Neural cell (in vitro differentiated cells): ENCODE measurements at regions not wholly inside any gene's neighbourhood (a gene's known extent, or its start where the extent isn't known, plus 50 kb on each side); places are given as distances from the start of the nearest gene placed in this dataset.

ENCODE experiments used
- H2AFZ ChIP-seq: fragments of 200-600, 300-800 bp; sonication (generic), shearing (Covaris generic); 2 replicates; pipeline ENCODE4 v1.6.0; 2014; ENCODE audit warnings: low read depth, mild to moderate bottlenecking, antibody characterized with exemption, low read length, moderate library complexity
- H3F3A ChIP-seq: fragments of 200-600 bp; shearing (Covaris generic); 2 replicates; pipeline ENCODE4 v1.6.1; 2016; ENCODE audit warnings: mild to moderate bottlenecking, moderate library complexity, mixed read lengths, antibody characterized with exemption, low read length; ENCODE audit not compliant: insufficient read depth, poor library complexity, severe bottlenecking
- H3K27ac ChIP-seq: fragments of 200-600, 300-800 bp; sonication (generic), shearing (Covaris generic); 2 replicates; pipeline ENCODE4 v1.5.1; 2014; ENCODE audit warnings: mild to moderate bottlenecking, low read length, moderate library complexity
- H3K27me3 ChIP-seq: fragments of 300-800, 200-600 bp; sonication (generic), shearing (Covaris generic); 2 replicates; pipeline ENCODE4 v1.6.0; 2014; ENCODE audit warnings: mild to moderate bottlenecking, low read depth, low read length, moderate library complexity; ENCODE audit not compliant: insufficient read depth
- H3K36me3 ChIP-seq: fragments of 300-800, 200-600 bp; sonication (generic), shearing (Covaris generic); 2 replicates; pipeline ENCODE4 v1.5.1; 2014; ENCODE audit warnings: mild to moderate bottlenecking, antibody characterized with exemption, low read length, moderate library complexity; ENCODE audit not compliant: insufficient read depth
- H3K4me2 ChIP-seq: fragments of 300-800, 200-600 bp; sonication (generic), shearing (Covaris generic); 2 replicates; pipeline ENCODE4 v1.6.0; 2014; ENCODE audit warnings: mild to moderate bottlenecking, low read length
- H3K4me3 ChIP-seq: fragments of 300-800, 200-600 bp; sonication (generic), shearing (Covaris generic); 2 replicates; pipeline ENCODE4 v1.5.1; 2014; ENCODE audit warnings: mild to moderate bottlenecking, low read length, moderate library complexity
- H3K79me2 ChIP-seq: fragments of 200-600 bp; shearing (Covaris generic); replicated peaks from 2 replicates; pipeline ENCODE4 v1.6.0; 2014; ENCODE audit warnings: mild to moderate bottlenecking, low read length, moderate library complexity; ENCODE audit not compliant: insufficient read depth
- H3K9ac ChIP-seq: fragments of 300-800, 200-600 bp; sonication (generic), shearing (Covaris generic); 2 replicates; pipeline ENCODE4 v1.6.1; 2016; ENCODE audit warnings: mild to moderate bottlenecking, low read length, mixed read lengths
- H3K9me2 ChIP-seq: fragments of 200-600 bp; shearing (Covaris generic); 2 replicates; pipeline ENCODE4 v1.6.1; 2016; ENCODE audit warnings: mild to moderate bottlenecking, low read length, mixed read lengths; ENCODE audit not compliant: insufficient read depth
- H3K9me3 ChIP-seq: fragments of 200-600, 300-800 bp; sonication (generic), shearing (Covaris generic); 2 replicates; pipeline ENCODE4 v1.6.1; 2016; ENCODE audit warnings: mild to moderate bottlenecking, mixed run types, low read length, moderate library complexity, mixed read lengths
- H4K20me1 ChIP-seq: fragments of 200-600 bp; shearing (Covaris generic); 2 replicates; pipeline ENCODE4 v1.6.1; 2016; ENCODE audit warnings: mild to moderate bottlenecking, mixed run types; ENCODE audit not compliant: insufficient read depth
- EP300 ChIP-seq: fragments of 450-650 bp; conservative IDR thresholded peaks from 2 replicates; pipeline ENCODE4 v1.6.1; 2014; ENCODE audit warnings: antibody characterized with exemption, mild to moderate bottlenecking, moderate library complexity; ENCODE audit not compliant: poor library complexity, severe bottlenecking
- EZH2 ChIP-seq: fragments of 200-600, 300-800 bp; shearing (Covaris generic), sonication (generic); IDR thresholded peaks from 2 replicates; pipeline ENCODE4 v1.6.1; 2014; ENCODE audit warnings: antibody characterized with exemption, low read length, borderline replicate concordance, mild to moderate bottlenecking; ENCODE audit not compliant: insufficient read depth, poor library complexity, severe bottlenecking
- MXI1 ChIP-seq: fragments of 450-650 bp; conservative IDR thresholded peaks from 2 replicates; pipeline ENCODE4 v1.6.1; 2014; ENCODE audit warnings: antibody characterized with exemption, mild to moderate bottlenecking; ENCODE audit not compliant: poor library complexity, severe bottlenecking
- POLR2AphosphoS5 ChIP-seq: IDR thresholded peaks from 2 replicates; pipeline ENCODE4 v1.6.1; 2012
- RAD21 ChIP-seq: fragments of 450-650 bp; conservative IDR thresholded peaks from 2 replicates; pipeline ENCODE4 v1.6.1; 2014; ENCODE audit warnings: antibody characterized with exemption, mild to moderate bottlenecking, moderate library complexity
- SMC3 ChIP-seq: fragments of 450-650 bp; conservative IDR thresholded peaks from 2 replicates; pipeline ENCODE4 v1.6.1; 2014; ENCODE audit warnings: antibody characterized with exemption, mild to moderate bottlenecking, moderate library complexity; ENCODE audit not compliant: poor library complexity
- TAF1 ChIP-seq: IDR thresholded peaks from 2 replicates; pipeline ENCODE4 v1.6.1; 2012; ENCODE audit warnings: low read depth
- TF ChIP-seq, protein P1 (sequence below): fragments of 450-650 bp; IDR thresholded peaks from 2 replicates; pipeline ENCODE4 v1.5.1; 2014; ENCODE audit warnings: antibody characterized with exemption, mild to moderate bottlenecking, moderate library complexity; ENCODE audit not compliant: poor library complexity, severe bottlenecking
- TF ChIP-seq, protein P2 (sequence below): IDR thresholded peaks from 2 replicates; pipeline ENCODE4 v1.6.1; 2012; ENCODE audit warnings: borderline replicate concordance

DNA sequence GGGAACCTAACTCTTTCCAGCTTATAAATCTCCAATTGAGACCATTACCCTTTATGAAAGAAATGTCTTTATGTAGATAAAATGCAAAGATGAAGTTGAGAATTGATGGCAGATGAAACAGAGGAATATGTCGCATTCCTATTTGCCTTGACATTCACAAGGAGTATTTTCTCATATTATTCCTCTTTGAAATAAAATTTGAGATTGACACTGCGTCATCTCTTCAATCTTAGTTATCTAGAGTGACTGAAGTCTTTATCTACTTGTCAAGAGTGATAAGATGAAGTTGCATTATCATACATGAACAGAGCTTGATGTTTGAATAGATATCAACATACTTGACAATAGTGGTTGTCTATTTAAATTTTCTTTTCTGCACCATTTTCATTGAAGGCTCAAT is 574.4 kb upstream of the SOX9 start:
- Histone ChIP-seq H4K20me1 (no peaks in the 10 kb centered on the region), H2AFZ (no peak overlapping the region), H3K4me2 (no peak overlapping the region)

DNA sequence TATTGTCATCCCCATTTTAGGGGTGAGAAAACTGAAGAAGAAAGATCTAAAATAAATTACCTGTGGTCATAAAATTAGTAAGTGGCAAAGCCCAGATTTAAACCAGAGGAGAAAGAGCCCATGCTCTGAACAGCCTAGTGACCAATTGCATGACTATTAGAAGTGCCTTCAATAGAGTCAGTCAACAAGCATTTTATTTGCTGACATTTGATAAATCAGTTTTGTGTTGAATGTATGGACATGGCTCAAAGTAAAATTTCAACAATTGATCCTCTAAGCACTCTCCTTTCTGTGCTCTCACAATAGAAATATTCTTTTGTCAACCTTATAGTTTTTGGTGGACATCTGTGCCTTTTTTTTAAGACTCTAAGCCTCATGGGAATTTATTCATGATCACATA is 572.9 kb upstream of the SOX9 start:
- TF ChIP-seq TAF1 = no peak
- TF ChIP-seq MXI1 = no peak
- Histone ChIP-seq H3K27me3 (no peaks in the 10 kb centered on the region), H3K9me3 (no peaks in the 10 kb centered on the region), H3K9me2 (no peaks in the 10 kb centered on the region), H3K4me3 (no peak overlapping the region), H2AFZ (no peak overlapping the region), H3K36me3 (no peaks in the 10 kb centered on the region), H3K79me2 (no peaks in the 10 kb centered on the region), H3K9ac (no peak overlapping the region), H4K20me1 (no peaks in the 10 kb centered on the region), H3K27ac (no peak overlapping the region), H3K4me2 (no peak overlapping the region), H3F3A (no peaks in the 10 kb centered on the region)

More for the DNA sequence above, 574.4 kb upstream of the SOX9 start:
- H3F3A ChIP-seq = no peaks in the 10 kb centered on the region
- no peak overlapping the region for H3K4me3 ChIP-seq
- no peaks in the 10 kb centered on the region for H3K9me3 ChIP-seq
- H3K27me3 ChIP-seq = no peaks in the 10 kb centered on the region
- no peak overlapping the region for H3K9ac ChIP-seq
- no peaks in the 10 kb centered on the region for H3K36me3 ChIP-seq
- no peaks in the 10 kb centered on the region for H3K9me2 ChIP-seq
- no peak overlapping the region for H3K27ac ChIP-seq
- peak; percentile 100 for TF ChIP-seq EP300
- TF ChIP-seq EZH2 = no peak
- no peak for TF ChIP-seq RAD21
- TF ChIP-seq, protein P1, sequence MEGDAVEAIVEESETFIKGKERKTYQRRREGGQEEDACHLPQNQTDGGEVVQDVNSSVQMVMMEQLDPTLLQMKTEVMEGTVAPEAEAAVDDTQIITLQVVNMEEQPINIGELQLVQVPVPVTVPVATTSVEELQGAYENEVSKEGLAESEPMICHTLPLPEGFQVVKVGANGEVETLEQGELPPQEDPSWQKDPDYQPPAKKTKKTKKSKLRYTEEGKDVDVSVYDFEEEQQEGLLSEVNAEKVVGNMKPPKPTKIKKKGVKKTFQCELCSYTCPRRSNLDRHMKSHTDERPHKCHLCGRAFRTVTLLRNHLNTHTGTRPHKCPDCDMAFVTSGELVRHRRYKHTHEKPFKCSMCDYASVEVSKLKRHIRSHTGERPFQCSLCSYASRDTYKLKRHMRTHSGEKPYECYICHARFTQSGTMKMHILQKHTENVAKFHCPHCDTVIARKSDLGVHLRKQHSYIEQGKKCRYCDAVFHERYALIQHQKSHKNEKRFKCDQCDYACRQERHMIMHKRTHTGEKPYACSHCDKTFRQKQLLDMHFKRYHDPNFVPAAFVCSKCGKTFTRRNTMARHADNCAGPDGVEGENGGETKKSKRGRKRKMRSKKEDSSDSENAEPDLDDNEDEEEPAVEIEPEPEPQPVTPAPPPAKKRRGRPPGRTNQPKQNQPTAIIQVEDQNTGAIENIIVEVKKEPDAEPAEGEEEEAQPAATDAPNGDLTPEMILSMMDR = no peak
- peak; percentile 25 for TF ChIP-seq SMC3
- TF ChIP-seq, protein P2, sequence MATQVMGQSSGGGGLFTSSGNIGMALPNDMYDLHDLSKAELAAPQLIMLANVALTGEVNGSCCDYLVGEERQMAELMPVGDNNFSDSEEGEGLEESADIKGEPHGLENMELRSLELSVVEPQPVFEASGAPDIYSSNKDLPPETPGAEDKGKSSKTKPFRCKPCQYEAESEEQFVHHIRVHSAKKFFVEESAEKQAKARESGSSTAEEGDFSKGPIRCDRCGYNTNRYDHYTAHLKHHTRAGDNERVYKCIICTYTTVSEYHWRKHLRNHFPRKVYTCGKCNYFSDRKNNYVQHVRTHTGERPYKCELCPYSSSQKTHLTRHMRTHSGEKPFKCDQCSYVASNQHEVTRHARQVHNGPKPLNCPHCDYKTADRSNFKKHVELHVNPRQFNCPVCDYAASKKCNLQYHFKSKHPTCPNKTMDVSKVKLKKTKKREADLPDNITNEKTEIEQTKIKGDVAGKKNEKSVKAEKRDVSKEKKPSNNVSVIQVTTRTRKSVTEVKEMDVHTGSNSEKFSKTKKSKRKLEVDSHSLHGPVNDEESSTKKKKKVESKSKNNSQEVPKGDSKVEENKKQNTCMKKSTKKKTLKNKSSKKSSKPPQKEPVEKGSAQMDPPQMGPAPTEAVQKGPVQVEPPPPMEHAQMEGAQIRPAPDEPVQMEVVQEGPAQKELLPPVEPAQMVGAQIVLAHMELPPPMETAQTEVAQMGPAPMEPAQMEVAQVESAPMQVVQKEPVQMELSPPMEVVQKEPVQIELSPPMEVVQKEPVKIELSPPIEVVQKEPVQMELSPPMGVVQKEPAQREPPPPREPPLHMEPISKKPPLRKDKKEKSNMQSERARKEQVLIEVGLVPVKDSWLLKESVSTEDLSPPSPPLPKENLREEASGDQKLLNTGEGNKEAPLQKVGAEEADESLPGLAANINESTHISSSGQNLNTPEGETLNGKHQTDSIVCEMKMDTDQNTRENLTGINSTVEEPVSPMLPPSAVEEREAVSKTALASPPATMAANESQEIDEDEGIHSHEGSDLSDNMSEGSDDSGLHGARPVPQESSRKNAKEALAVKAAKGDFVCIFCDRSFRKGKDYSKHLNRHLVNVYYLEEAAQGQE = peak; percentile 92
- no peak for TF ChIP-seq TAF1
- peak; percentile 89 for TF ChIP-seq POLR2AphosphoS5
- TF ChIP-seq MXI1 = no peak
- H3K79me2 ChIP-seq = no peaks in the 10 kb centered on the region
